Calu3 (cell line): ENCODE measurements at regions not wholly inside any gene's neighbourhood (a gene's known extent, or its start where the extent isn't known, plus 50 kb on each side); places are given as distances from the start of the nearest gene placed in this dataset.

ENCODE experiments used
- BruUV-seq: library from RNA; stranded (reverse); fragments of 400-500 nt; replicated peaks from 2 replicates; lab custom pipeline; 2021; lab: Mats Ljungman, UMichigan
- CTCF ChIA-PET: fragments of 300-600 bp; sonication (Branson Sonifier 250); formaldehyde crosslinking; loops from one replicate; lab custom pipeline; 2022; ENCODE audit warnings: antibody characterized with exemption; lab: Charles Lee
- DNase-seq: peaks from one replicate; pipeline ENCODE4 v3.0.0; 2022
- H3K27ac Mint-ChIP-seq: one replicate; pipeline ENCODE4 v1.8.0; 2022; ENCODE audit warnings: mixed read lengths; ENCODE audit not compliant: unreplicated experiment
- H3K27me3 Mint-ChIP-seq: one replicate; pipeline ENCODE4 v1.8.0; 2022; ENCODE audit warnings: mixed read lengths; ENCODE audit not compliant: unreplicated experiment
- H3K36me3 Mint-ChIP-seq: one replicate; pipeline ENCODE4 v1.8.0; 2022; ENCODE audit warnings: mild to moderate bottlenecking, moderate library complexity, mixed read lengths; ENCODE audit not compliant: insufficient read depth, unreplicated experiment
- H3K4me1 Mint-ChIP-seq: one replicate; pipeline ENCODE4 v1.8.0; 2022; ENCODE audit warnings: mild to moderate bottlenecking, low read depth, mixed read lengths; ENCODE audit not compliant: unreplicated experiment
- H3K4me3 Mint-ChIP-seq: one replicate; pipeline ENCODE4 v1.8.0; 2022; ENCODE audit warnings: mild to moderate bottlenecking, low read depth, moderate library complexity, mixed read lengths; ENCODE audit not compliant: unreplicated experiment
- H3K9me3 Mint-ChIP-seq: one replicate; pipeline ENCODE4 v1.8.0; 2022; ENCODE audit warnings: low read depth, mixed read lengths; ENCODE audit not compliant: unreplicated experiment
- CTCF ChIP-seq: fragments of 200-600 bp; IDR thresholded peaks from one replicate; pipeline ENCODE4 v1.8.0; 2022; ENCODE audit warnings: antibody characterized with exemption; ENCODE audit not compliant: unreplicated experiment
- intact Hi-C: fragments of 100-400 bp; cut with micrococcal nuclease; formaldehyde crosslinking; loops from one replicate; pipeline ENCODE4 v1.10.0; 2022; ENCODE audit not compliant: unreplicated experiment

- CTCF ChIA-PET: no interaction called here
- BruUV-seq: no TSS peak
- no peaks in the 10 kb centered on the region for H3K9me3 Mint-ChIP-seq
- no peaks in the 10 kb centered on the region for H3K27me3 Mint-ChIP-seq
- no peaks in the 10 kb centered on the region for H3K4me1 Mint-ChIP-seq
- intact Hi-C loops: no loop called here
- no peak overlapping the region for H3K27ac Mint-ChIP-seq
- H3K4me3 Mint-ChIP-seq: no peak overlapping the region
- H3K36me3 Mint-ChIP-seq: no peaks in the 10 kb centered on the region
- no peak for DNase-seq
- TF ChIP-seq CTCF: no peak
These were observed 140.0 kb downstream of the RAB38 start for GRCh38 chr11:88035271-88035670.

GRCh38 chr11:88017666-88018065 lies 157.6 kb downstream of the RAB38 start:
- Mint-ChIP-seq H3K4me3 (no peak overlapping the region), H3K36me3 (no peaks in the 10 kb centered on the region), H3K27ac (no peak overlapping the region), H3K4me1 (no peaks in the 10 kb centered on the region), H3K9me3 (no peaks in the 10 kb centered on the region), H3K27me3 (no peaks in the 10 kb centered on the region)
- no peak for TF ChIP-seq CTCF
- DNase-seq: no peak
- intact Hi-C loops: no loop called here
- BruUV-seq: no TSS peak
- CTCF ChIA-PET: interaction anchor here (1.9 kb wide), 1 partner anchor 526 kb away, joined by 12 read pairs; no protein-coding TSS in a partner anchor

- intact Hi-C loops: loop anchor here (1.0 kb wide), 1 partner anchor 528 kb away; no protein-coding TSS in a partner anchor
- Mint-ChIP-seq H3K27ac (no peak overlapping the region), H3K36me3 (no peaks in the 10 kb centered on the region), H3K4me3 (no peak overlapping the region), H3K4me1 (no peaks in the 10 kb centered on the region), H3K9me3 (no peaks in the 10 kb centered on the region), H3K27me3 (no peaks in the 10 kb centered on the region)
- no TSS peak for BruUV-seq
- CTCF ChIA-PET: interaction anchor here (0.9 to 1.9 kb wide), 8 partner anchors 48 to 535 kb away, joined by 3 to 12 read pairs (median 4); no protein-coding TSS in a partner anchor
- TF ChIP-seq CTCF: peak; percentile 53
- peak; percentile 68 for DNase-seq
These were observed 158.7 kb downstream of the RAB38 start for GRCh38 chr11:88016392-88017170.

GRCh38 chr11:88015170-88015569 lies 160.1 kb downstream of the RAB38 start:
- Mint-ChIP-seq H3K9me3 (no peaks in the 10 kb centered on the region), H3K27me3 (no peaks in the 10 kb centered on the region), H3K27ac (no peak overlapping the region), H3K4me1 (no peaks in the 10 kb centered on the region), H3K4me3 (no peak overlapping the region), H3K36me3 (no peaks in the 10 kb centered on the region)
- CTCF ChIA-PET: interaction anchor here (1.1 kb wide), 1 partner anchor 529 kb away, joined by 3 read pairs; no protein-coding TSS in a partner anchor
- BruUV-seq: no TSS peak
- intact Hi-C loops: no loop called here
- TF ChIP-seq CTCF: no peak
- no peak for DNase-seq
